Neural progenitor cell (in vitro differentiated cells): ENCODE measurements at regions not wholly inside any gene's neighbourhood (a gene's known extent, or its start where the extent isn't known, plus 50 kb on each side); places are given as distances from the start of the nearest gene placed in this dataset.

Experiments
- DNase-seq: peaks from one replicate; pipeline ENCODE4 v3.0.0-alpha.2; 2016; ENCODE audit warnings: low spot score
- H2AFZ ChIP-seq: fragments of 200-600 bp; sonication (generic); replicated peaks from 2 replicates; pipeline ENCODE4 v1.6.1; 2016; ENCODE audit warnings: antibody characterized with exemption
- H3F3A ChIP-seq: fragments of 200-600 bp; sonication (generic); 2 replicates; pipeline ENCODE4 v1.6.1; 2016; ENCODE audit warnings: antibody characterized with exemption, low read depth
- H3K27ac ChIP-seq: fragments of 200-600 bp; sonication (generic); 2 replicates; pipeline ENCODE4 v1.5.1; 2016; ENCODE audit warnings: mild to moderate bottlenecking
- H3K27me3 ChIP-seq: fragments of 200-600 bp; sonication (generic); 2 replicates; pipeline ENCODE4 v1.6.1; 2016; ENCODE audit warnings: mild to moderate bottlenecking, moderate library complexity
- H3K36me3 ChIP-seq: fragments of 200-600 bp; sonication (generic); 2 replicates; pipeline ENCODE4 v1.5.1; 2016
- H3K4me1 ChIP-seq: fragments of 200-600 bp; sonication (generic); 2 replicates; pipeline ENCODE4 v1.6.1; 2016; ENCODE audit warnings: mixed run types
- H3K4me2 ChIP-seq: fragments of 200-600 bp; sonication (generic); 2 replicates; pipeline ENCODE4 v1.6.1; 2016
- H3K4me3 ChIP-seq: fragments of 200-600 bp; sonication (generic); 2 replicates; pipeline ENCODE4 v1.5.1; 2016
- H3K79me2 ChIP-seq: fragments of 200-600 bp; sonication (generic); 2 replicates; pipeline ENCODE4 v1.6.1; 2016; ENCODE audit warnings: low read depth
- H3K9ac ChIP-seq: fragments of 200-600 bp; sonication (generic); 2 replicates; pipeline ENCODE4 v1.6.1; 2016
- H3K9me3 ChIP-seq: fragments of 200-600 bp; sonication (generic); 2 replicates; pipeline ENCODE4 v1.5.1; 2016; ENCODE audit warnings: low read depth
- H4K20me1 ChIP-seq: fragments of 200-600 bp; sonication (generic); 2 replicates; pipeline ENCODE4 v1.6.1; 2016; ENCODE audit warnings: low read depth
- H3K27ac Mint-ChIP-seq: 3 replicates; pipeline ENCODE4 v1.8.0; 2021; ENCODE audit warnings: mixed read lengths
- H3K27me3 Mint-ChIP-seq: 2 replicates; pipeline ENCODE4 v1.8.0; 2022; ENCODE audit warnings: low read depth, mild to moderate bottlenecking, inconsistent platforms, moderate library complexity, mixed read lengths; ENCODE audit not compliant: insufficient read depth
- H3K36me3 Mint-ChIP-seq: 3 replicates; pipeline ENCODE4 v1.8.0; 2021; ENCODE audit warnings: mixed read lengths
- H3K4me1 Mint-ChIP-seq: 3 replicates; pipeline ENCODE4 v1.8.0; 2021; ENCODE audit warnings: mixed read lengths
- H3K4me3 Mint-ChIP-seq: 3 replicates; pipeline ENCODE4 v1.8.0; 2021; ENCODE audit warnings: mild to moderate bottlenecking, moderate library complexity, mixed read lengths
- H3K9me3 Mint-ChIP-seq: 3 replicates; pipeline ENCODE4 v1.8.0; 2020; ENCODE audit warnings: mixed read lengths
- CTCF ChIP-seq: fragments of 200-600 bp; sonication (generic); IDR thresholded peaks from 2 replicates; pipeline ENCODE4 v1.5.1; 2017; ENCODE audit warnings: antibody characterized with exemption, mild to moderate bottlenecking
- EZH2 ChIP-seq: fragments of 200-600 bp; sonication (generic); IDR thresholded peaks from 2 replicates; pipeline ENCODE4 v1.6.1; 2017; ENCODE audit warnings: antibody characterized with exemption, mild to moderate bottlenecking, moderate library complexity
- EZH2phosphoT487 ChIP-seq: fragments of 200-600 bp; sonication (generic); IDR thresholded peaks from 2 replicates; pipeline ENCODE4 v1.6.1; 2017; ENCODE audit warnings: antibody characterized with exemption

- Mint-ChIP-seq H3K36me3 (no peaks in the 10 kb centered on the region), H3K4me1 (peaks cover 2% of the 10 kb centered on the region), H3K27me3 (peaks cover 2% of the 10 kb centered on the region), H3K9me3 (no peaks in the 10 kb centered on the region), H3K27ac (no peak overlapping the region), H3K4me3 (no peak overlapping the region)
- H3K27me3 ChIP-seq, result no peaks in the 10 kb centered on the region
- no peaks in the 10 kb centered on the region for H3K36me3 ChIP-seq
- no peak for TF ChIP-seq CTCF
- no peak for TF ChIP-seq EZH2phosphoT487
- no peak for TF ChIP-seq EZH2
- no peaks in the 10 kb centered on the region for H3K9me3 ChIP-seq
- peak; percentile 39 for DNase-seq
- H3K79me2 ChIP-seq, result no peaks in the 10 kb centered on the region
- H3K27ac ChIP-seq, result peak overlapping the region; percentile 5
- H3K9ac ChIP-seq, result no peak overlapping the region
- no peaks in the 10 kb centered on the region for H3K4me1 ChIP-seq
- no peak overlapping the region for H3K4me2 ChIP-seq
- peaks cover 5% of the 10 kb centered on the region for H3F3A ChIP-seq
- no peaks in the 10 kb centered on the region for H4K20me1 ChIP-seq
- no peak overlapping the region for H3K4me3 ChIP-seq
- H2AFZ ChIP-seq, result peak overlapping the region; percentile 66
Observed at GRCh38 chr13:76538004-76538403, 348.2 kb downstream of the KCTD12 start.

DNA sequence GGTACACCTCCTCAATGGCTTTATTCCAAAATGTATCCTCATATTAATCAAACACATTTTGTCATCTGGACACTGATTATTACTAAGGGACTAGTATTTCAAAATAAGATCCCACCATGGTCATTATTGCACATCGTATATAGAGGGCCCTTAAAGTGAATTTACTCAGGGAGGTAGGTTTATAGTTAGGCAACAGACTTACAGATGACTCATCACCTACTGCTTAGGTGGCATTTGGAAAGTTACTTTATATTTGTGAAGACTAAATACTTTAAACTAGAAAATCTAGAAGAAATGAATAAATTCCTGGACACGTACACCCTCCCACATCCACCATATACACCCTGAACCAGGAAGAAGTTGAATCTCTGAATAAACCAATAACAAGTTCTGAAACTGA lies 353.0 kb downstream of the KCTD12 start:
- H3K9me3 Mint-ChIP-seq, result no peaks in the 10 kb centered on the region
- H3K36me3 Mint-ChIP-seq, result no peaks in the 10 kb centered on the region
- no peak overlapping the region for H2AFZ ChIP-seq

DNA sequence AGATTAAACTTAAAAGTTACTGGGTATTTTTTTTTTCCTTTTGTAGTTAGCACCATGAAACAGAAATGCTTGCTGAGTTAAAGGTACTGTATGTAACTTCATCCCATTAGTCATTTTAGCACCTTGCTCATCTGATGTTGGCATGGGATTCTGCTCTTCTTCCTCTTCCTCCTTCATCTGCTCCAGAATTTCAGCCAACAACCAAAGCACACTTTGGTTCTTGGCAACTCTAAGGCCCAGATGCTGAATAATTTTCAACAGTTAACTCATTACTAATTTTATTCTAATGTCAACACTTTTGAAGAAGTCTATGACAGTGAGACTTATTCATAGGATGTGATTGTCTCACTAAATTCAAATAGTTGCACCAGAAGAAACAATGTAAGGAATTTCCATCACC lies 359.2 kb downstream of the KCTD12 start:
- no peaks in the 10 kb centered on the region for H3K4me1 ChIP-seq

More for the DNA sequence above, 353.0 kb downstream of the KCTD12 start:
- peaks cover 4% of the 10 kb centered on the region for H3F3A ChIP-seq
- Mint-ChIP-seq H3K4me3 (no peak overlapping the region), H3K27ac (no peak overlapping the region), H3K4me1 (peaks cover 2% of the 10 kb centered on the region), H3K27me3 (peaks cover 2% of the 10 kb centered on the region)
- DNase-seq, result no peak
- no peak overlapping the region for H3K4me3 ChIP-seq
- no peaks in the 10 kb centered on the region for H3K79me2 ChIP-seq
- no peak overlapping the region for H3K4me2 ChIP-seq
- H3K9me3 ChIP-seq, result no peaks in the 10 kb centered on the region
- no peaks in the 10 kb centered on the region for H3K36me3 ChIP-seq
- H3K9ac ChIP-seq, result no peak overlapping the region
- H4K20me1 ChIP-seq, result no peaks in the 10 kb centered on the region
- TF ChIP-seq EZH2phosphoT487, result no peak
- TF ChIP-seq EZH2, result no peak
- no peak for TF ChIP-seq CTCF
- H3K27me3 ChIP-seq, result no peaks in the 10 kb centered on the region
- no peak overlapping the region for H3K27ac ChIP-seq
- no peaks in the 10 kb centered on the region for H3K4me1 ChIP-seq

More for the DNA sequence above, 359.2 kb downstream of the KCTD12 start:
- Histone ChIP-seq H3K4me3 (no peak overlapping the region), H3K36me3 (no peaks in the 10 kb centered on the region), H3F3A (no peaks in the 10 kb centered on the region), H3K79me2 (no peaks in the 10 kb centered on the region), H3K9ac (no peak overlapping the region), H3K27me3 (no peaks in the 10 kb centered on the region), H3K4me2 (no peak overlapping the region), H3K27ac (no peak overlapping the region), H4K20me1 (no peaks in the 10 kb centered on the region), H2AFZ (no peak overlapping the region), H3K9me3 (no peaks in the 10 kb centered on the region)
- Mint-ChIP-seq H3K4me3 (no peak overlapping the region), H3K27ac (no peak overlapping the region), H3K36me3 (no peaks in the 10 kb centered on the region), H3K4me1 (no peaks in the 10 kb centered on the region), H3K9me3 (no peaks in the 10 kb centered on the region), H3K27me3 (no peaks in the 10 kb centered on the region)
- no peak for DNase-seq
- TF ChIP-seq CTCF (no peak), EZH2 (no peak), EZH2phosphoT487 (no peak)
